ENCODE measurements at regions not wholly inside any gene's neighbourhood (a gene's known extent, or its start where the extent isn't known, plus 50 kb on each side); places are given as distances from the start of the nearest gene placed in this dataset.
"Not testable (repeated sequence)": the region's sequence is repeated elsewhere in the genome, so short reads cannot be mapped to it uniquely, and the experiment has no call there.

DNA sequence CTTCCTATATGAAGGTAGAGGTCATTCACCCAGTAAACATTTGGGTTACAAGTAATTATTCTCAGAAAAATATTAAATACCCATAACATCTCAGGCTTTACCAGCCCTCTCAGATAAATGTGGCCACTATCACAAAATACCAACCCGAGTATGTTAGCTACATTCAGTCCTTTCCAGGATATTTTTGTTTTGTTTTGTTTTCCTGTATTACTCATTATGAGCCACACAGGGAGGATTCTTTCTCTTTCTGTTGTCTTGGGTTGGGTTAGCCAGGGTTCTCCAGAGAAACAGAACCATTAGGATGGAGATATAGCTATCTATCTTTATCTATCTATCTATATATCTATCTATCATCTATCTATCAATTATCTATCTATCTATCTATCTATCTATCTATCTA lies 947.6 kb upstream of the MDGA2 start:
- peak; percentile 2 for DNase-seq (ENCODE audit: low read depth)
- TF ChIP-seq, protein P1, sequence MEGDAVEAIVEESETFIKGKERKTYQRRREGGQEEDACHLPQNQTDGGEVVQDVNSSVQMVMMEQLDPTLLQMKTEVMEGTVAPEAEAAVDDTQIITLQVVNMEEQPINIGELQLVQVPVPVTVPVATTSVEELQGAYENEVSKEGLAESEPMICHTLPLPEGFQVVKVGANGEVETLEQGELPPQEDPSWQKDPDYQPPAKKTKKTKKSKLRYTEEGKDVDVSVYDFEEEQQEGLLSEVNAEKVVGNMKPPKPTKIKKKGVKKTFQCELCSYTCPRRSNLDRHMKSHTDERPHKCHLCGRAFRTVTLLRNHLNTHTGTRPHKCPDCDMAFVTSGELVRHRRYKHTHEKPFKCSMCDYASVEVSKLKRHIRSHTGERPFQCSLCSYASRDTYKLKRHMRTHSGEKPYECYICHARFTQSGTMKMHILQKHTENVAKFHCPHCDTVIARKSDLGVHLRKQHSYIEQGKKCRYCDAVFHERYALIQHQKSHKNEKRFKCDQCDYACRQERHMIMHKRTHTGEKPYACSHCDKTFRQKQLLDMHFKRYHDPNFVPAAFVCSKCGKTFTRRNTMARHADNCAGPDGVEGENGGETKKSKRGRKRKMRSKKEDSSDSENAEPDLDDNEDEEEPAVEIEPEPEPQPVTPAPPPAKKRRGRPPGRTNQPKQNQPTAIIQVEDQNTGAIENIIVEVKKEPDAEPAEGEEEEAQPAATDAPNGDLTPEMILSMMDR (IDR thresholded peaks at IDR 0.05; ENCODE audit: insufficient read depth, low read depth, low read length, missing control alignments) = no peak
- H3K4me3 ChIP-seq (ENCODE audit: low read length) = no peak overlapping the region

- DNase-seq (ENCODE audit: low read depth) = no peak
Observed at GRCh38 chr14:48618057-48618456, 942.7 kb upstream of the MDGA2 start.

DNA sequence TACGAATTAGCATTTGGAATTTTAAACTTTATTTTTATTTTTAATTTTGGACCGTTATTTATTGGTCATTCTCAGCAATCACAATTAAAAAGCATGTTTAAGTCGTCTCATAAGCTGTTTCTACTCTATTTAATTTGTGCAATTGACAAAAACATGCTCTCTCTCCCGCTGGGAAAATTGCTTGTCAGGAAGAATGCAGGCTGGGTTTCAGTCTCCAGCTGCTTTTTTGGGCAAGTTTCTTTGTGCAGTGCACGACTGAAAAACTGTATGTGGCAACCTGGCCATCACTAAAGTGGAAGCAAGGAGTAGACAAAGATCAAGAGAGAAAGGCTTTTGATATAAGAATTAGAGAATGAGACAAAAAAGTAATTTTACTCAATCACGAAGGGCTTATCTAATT lies 941.5 kb upstream of the MDGA2 start:
- H3K4me3 ChIP-seq (ENCODE audit: low read length) = no peak overlapping the region
- no peak for DNase-seq (ENCODE audit: low read depth)
- TF ChIP-seq, protein P1 (IDR thresholded peaks at IDR 0.05; ENCODE audit: insufficient read depth, low read depth, low read length, missing control alignments) = no peak

More at GRCh38 chr14:48618057-48618456, 942.7 kb upstream of the MDGA2 start:
- no peak overlapping the region for H3K4me3 ChIP-seq (ENCODE audit: low read length)
- TF ChIP-seq, protein P1 (IDR thresholded peaks at IDR 0.05; ENCODE audit: insufficient read depth, low read depth, low read length, missing control alignments) = no peak

DNA sequence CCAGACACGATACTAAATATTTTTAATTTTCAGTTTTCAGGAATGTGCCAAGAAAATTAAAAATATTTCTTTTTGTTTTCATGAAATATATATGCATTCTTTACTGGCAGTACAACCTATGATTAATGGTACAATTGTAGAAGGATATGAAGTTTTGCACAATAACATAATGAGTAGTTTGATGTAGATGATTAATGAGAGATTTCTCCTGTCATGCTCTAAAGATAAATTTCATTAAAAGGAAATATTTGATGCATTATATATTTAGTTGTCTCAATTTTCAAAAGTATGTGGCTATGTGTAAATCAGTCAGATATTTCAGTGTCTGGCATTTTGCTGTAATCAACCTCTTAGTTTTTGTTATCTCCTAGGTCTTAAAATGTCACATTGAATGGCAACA lies 940.2 kb upstream of the MDGA2 start:
- no peak overlapping the region for H3K4me3 ChIP-seq (ENCODE audit: low read length)
- TF ChIP-seq, protein P1 (IDR thresholded peaks at IDR 0.05; ENCODE audit: insufficient read depth, low read depth, low read length, missing control alignments) = no peak
- DNase-seq (ENCODE audit: low read depth) = no peak

DNA sequence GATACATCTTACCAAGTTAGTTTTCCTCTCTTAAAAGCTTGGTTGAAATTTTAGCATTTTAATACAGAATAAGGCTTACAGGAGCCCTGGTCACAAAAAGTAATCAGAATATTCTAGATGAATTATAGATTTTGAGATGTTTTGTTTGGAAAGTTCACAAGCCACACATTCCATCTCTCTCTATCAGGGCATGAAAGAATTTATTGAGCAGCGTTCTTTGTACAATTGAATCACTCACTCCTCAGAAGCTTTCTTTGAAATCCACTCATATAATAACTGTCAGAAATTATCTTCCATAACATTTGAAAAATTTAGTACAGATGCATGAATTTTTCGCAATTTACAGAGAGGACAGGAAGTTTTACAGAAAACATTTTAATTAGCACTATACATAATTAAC lies 938.6 kb upstream of the MDGA2 start:
- TF ChIP-seq, protein P1 (IDR thresholded peaks at IDR 0.05; ENCODE audit: insufficient read depth, low read depth, low read length, missing control alignments) = no peak

DNA sequence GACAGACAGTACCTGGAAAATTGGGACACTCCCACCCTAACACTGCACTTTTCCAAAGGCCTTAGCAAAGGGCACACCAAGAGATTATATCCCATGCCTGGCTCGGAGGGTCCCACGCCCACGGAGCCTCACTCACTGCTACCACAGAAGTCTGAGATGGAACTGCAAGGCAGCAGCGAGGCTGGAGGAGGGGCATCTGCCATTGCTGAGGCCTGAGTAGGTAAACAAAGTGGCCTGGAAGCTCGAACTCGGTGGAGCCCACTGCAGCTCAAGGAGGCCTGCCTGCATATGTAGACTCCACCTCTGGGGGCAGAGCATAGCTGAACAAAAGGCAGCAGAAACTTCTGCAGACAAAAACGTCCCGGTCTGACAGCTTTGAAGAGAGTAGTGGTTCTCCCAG lies 931.6 kb upstream of the MDGA2 start:
- DNase-seq (ENCODE audit: low read depth) = not testable (repeated sequence)

More for the DNA sequence above, 938.6 kb upstream of the MDGA2 start:
- no peak overlapping the region for H3K4me3 ChIP-seq (ENCODE audit: low read length)
- no peak for DNase-seq (ENCODE audit: low read depth)

GRCh38 chr14:48598458-48598857 lies 923.1 kb upstream of the MDGA2 start:
- TF ChIP-seq, protein P1 (IDR thresholded peaks at IDR 0.05; ENCODE audit: insufficient read depth, low read depth, low read length, missing control alignments) = no peak
- no peak for DNase-seq (ENCODE audit: low read depth)

More for the DNA sequence above, 931.6 kb upstream of the MDGA2 start:
- not testable (repeated sequence) for H3K4me3 ChIP-seq (ENCODE audit: low read length)

More at GRCh38 chr14:48598458-48598857, 923.1 kb upstream of the MDGA2 start:
- no peak overlapping the region for H3K4me3 ChIP-seq (ENCODE audit: low read length)

Measured in epithelial cell of esophagus (primary cell).